GM21717 (cell line): ENCODE measurements at regions not wholly inside any gene's neighbourhood (a gene's known extent, or its start where the extent isn't known, plus 50 kb on each side); places are given as distances from the start of the nearest gene placed in this dataset.
"Not testable (repeated sequence)": the region's sequence is repeated elsewhere in the genome, so short reads cannot be mapped to it uniquely, and the experiment has no call there.

Experiments used
- ATAC-seq: cut with Tn5 transposase; IDR thresholded peaks from one replicate; pipeline ENCODE4 v1.9.1; 2021; ENCODE audit warnings: mild to moderate bottlenecking, moderate library complexity; ENCODE audit not compliant: unreplicated experiment

DNA sequence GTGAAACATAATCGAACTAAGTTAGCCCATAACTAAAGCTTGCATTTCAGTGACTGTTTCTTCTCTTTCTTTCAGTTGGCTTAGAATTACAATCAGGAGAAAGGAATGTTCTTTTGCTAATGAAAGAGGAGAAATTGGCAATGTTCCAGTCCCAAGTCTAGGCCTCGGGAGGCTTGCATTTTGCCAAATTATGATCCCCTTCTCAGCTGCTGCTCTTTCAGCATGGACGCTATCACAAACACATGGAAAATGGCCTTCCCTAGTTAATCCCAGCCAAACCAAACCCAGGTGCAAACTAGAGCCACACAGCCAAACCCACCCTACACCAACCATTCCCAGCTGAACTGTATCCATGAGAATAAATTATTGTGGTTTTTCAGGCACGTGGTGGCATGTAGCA is 605.2 kb upstream of the LRRTM4 start:
- ATAC-seq, result no peak

DNA sequence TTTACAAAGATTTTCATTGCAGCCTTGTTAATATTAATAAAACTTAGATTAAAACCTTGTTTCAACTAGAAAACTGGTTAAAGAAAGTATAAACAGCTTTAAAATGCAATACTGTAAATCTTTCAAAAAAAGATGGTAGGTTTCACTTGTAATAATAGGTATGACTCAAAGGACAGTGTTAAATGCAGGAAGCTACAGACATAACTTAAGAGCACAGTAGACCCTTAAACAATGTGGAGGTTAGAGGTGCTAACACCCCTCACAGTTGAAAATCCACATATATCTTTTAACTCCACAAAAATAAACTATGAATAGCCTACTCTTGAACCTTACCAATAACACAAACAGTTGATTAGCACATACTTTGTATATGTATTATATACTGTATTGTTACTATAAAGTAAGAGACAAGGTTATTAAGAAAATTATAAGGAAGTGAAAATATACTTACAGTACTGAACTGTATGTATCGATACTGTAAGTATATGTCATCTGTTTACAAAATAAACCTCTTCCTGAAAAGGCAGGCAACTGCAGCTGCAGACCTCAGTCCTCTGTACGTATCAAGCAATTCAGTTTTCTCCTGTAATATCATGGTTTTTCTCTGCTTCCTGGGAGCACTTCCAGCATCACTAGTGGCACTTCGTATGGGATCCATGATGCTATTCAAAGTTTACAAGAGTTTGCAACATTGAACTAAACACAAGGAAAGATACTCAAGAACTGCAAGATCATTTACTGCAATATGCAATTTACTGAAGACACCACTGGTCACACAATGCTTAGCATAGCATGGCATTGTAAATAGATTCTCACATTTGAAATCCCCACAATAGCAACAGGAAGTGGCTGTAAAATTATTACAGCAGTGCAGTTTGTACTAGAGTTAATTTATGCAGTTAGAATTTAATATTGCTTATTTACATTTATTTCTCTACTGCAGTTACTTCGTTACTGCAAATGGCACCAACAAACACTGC is 610.5 kb upstream of the LRRTM4 start:
- ATAC-seq, result no peak

DNA sequence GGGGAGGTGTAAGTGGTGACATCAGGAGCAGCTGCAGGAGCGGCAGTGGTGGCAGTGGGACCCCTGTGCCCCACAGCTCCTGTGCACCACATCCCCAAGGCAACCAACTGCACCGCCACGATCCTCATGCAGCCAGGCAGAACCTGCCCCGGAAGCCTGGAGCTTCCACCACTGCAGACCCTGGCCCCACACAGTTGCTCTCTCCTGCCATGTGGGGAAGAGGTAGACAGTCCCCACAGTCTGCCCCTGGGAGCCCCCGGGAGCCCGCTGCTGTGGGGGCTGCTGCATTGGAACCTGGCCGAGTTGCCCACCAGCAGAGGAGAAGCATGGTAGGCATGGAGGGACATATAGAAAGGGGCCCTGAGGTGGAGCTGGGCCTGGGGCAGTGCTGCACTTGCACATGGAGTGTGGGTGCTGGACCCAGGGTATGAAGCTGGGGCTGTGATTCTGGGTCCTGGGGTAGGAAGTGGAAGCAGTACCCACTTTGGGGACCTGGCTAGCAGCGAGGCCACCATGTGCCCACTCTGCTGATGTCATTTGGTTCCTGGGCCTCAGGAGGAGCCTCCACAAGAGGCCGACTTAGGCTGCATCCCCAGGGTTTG is 623.3 kb upstream of the LRRTM4 start:
- ATAC-seq, result no peak

DNA sequence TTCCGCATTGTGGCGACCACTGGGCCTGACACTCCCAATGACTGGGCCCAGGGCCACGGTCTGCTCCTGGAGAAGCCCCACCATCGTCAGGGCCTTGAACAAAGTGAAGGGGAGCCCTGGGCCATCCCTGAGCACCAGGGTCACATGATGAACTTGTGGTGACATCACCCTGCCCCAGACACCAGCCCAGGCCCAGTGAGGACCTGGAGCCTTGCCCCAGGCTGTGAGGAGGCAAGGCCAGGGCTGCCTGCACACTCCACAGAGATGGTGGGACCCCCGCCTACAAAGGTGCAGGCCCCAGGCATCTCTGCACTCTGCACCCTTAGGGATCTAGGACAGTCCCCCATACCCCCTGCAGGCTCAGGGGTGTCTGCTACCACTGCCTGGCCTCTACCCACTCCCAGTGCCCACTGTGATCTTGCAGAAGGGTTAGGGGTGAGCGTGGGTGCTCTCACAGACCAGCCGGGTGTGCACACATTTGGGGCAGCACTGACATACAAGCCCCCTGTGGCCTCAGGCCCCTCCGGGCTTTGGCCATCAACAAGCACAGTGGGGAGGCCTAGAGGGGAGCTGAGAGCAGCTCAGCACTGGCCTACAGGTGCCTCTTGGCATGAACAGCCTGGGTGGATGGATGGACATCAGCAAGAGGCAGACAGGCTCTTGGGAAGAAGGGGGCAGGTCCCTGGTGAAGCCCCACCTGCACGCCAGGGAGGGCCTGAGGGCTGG is 624.0 kb upstream of the LRRTM4 start:
- no peak for ATAC-seq

DNA sequence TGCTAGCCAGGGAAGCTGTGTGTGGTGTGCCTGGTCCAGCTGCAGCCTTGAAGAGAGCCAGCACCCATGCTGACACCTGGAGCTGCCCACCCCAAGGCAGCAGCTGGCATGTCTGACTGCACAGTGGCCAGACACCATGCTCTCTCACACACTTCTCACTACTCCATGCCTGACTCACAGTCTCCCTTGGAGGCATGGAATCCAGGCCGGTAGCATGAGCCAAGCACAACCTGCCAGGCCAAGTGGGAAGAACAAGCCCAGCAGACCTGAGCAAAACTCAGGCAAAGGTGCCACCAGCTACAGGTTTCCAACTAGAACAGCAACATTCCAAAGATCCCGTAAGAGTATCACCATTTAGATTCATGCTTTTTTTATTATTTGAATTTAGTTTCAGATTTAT is 625.3 kb upstream of the LRRTM4 start:
- no peak for ATAC-seq

DNA sequence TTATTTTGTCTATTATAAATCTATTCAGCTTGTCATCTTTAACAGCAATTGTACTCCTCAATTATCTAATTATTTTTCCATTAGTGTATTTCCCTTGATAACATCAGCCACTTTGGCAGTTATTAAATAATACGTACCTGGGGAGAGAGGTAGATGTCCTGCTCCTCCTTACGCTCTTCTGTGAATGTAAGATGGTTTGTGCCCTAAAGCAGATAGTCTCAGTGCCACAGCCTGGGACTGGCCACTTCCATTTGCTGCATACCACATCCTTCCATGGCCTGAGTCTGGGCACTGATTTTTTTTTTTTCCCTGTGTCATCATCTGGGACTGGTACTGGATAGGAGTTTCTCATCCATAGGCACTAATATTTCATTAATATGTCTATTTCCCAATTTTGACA is 632.4 kb upstream of the LRRTM4 start:
- ATAC-seq, result no peak

DNA sequence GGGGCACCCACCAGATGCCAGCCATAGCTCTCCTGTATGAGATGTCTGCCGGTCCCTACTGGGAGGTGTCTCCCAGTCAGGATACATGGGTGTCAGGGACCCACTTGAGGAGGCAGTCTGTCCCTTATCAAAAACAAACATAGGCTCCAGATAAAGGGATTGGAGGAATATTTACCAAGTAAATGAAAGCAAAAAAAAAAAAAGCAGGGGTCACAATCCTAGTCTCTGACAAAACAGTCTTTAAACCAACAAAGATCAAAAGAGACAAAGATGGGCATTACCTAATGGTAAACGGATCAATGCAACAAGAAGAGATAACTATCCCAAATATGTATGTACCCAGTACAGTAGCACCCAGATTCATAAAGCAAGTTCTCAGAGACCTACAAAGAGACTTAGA is 640.0 kb upstream of the LRRTM4 start:
- ATAC-seq, result no peak

DNA sequence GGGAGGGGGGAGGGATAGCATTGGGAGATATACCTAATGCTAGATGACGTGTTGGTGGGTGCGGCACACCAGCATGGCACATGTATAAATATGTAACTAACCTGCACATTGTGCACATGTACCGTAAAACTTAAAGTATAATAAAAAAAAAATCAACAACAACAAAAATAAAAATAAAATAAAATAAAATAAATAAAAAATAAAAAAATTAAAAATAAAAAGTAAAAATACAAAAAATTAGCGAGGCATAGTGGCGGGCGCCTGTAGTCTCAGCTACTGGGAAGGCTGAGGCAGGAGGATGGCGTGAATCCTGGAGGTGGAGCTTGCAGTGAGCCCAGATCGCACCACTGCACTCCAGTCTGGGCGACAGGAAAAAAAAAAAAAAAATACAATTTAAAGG is 650.0 kb upstream of the LRRTM4 start:
- not testable (repeated sequence) for ATAC-seq

DNA sequence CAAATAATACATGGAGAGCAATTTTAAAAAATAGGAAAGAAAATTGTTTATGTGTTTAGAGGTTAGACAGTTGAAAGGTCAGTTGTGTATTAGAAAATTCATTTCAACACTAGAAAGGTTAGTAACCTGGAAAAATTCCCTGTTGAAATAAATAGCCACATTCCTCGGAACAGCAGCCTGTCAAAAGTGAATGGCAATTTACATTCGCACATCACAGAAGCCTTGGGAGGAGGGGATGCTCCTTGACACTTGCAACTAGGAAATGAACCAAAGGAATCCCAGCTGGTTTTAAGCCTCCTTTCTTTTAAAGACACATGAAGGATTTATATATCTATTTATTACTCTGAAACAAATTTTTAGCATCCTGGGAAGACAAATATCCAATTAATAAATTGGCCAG is 653.5 kb upstream of the LRRTM4 start:
- ATAC-seq, result no peak

DNA sequence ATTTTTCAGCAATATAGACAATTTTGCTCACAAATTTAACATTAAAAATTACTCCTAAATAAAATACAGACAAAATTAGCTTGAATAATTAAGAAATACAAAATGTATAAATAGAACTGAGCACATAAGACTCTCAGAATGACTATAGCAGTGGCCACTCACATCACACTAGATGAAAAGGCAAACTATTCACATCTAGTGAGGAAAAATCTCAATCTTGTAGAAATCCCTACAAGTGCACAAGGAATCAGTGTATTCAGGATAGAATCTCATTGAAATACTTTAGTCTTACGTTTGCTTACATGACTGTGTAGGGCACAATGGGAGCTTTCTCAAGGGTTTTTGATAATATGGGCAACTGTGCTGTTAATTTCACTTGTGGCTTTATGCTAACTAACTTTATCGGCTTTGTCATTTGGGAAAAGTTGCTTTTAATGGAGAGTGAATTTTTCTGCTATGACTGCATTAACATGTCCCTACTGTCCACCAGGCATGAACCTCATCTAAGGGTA is 678.9 kb upstream of the LRRTM4 start:
- no peak for ATAC-seq

DNA sequence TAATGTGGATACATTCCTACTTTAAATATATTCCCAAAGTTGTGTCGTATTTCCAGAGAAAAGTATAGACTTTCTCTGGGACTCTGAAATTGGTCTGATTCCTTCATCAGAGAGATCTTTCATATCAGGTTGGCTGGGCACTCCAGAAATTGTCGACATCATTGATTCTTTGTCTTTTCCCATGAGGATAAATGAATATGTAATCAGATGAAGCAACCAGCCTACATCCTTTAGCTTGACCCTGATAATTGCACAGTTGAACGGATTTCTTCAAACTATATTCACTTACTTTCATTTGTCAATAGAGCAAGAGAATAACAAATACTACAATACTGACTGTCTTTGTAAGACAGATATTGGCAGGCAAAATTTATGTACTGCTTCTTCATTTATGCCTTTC is 680.2 kb upstream of the LRRTM4 start:
- ATAC-seq, result no peak

DNA sequence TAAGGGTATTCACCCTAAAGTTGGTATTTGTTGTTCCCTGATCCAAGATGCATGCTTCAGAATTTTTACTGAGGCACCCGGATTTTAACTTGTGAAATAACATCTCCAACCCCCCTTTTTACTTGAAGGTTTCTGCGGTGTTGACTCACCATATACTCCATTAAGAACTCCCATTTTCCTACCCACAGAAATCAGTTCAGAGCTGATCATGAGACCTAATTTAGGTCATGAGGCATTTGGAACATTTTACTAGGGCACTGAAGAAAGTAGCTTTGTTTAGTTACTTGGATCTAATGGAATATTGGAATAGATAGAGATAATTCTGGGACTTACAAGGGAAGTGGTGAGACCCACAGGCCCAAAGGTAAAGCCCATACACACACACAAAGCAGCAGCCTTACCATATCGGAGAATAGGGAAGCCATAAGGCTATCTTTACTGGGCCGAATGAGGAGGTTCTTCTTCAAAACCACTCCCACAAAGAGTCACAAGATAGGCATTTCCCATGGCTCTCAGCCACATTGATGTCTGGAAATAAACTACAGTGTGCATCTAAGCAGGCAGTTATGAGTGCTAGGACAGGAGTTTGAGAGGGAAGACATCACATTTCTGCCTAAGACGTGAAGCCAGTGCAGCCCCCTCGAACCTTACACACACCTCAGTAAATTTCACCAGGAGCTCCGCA is 681.0 kb upstream of the LRRTM4 start:
- no peak for ATAC-seq

DNA sequence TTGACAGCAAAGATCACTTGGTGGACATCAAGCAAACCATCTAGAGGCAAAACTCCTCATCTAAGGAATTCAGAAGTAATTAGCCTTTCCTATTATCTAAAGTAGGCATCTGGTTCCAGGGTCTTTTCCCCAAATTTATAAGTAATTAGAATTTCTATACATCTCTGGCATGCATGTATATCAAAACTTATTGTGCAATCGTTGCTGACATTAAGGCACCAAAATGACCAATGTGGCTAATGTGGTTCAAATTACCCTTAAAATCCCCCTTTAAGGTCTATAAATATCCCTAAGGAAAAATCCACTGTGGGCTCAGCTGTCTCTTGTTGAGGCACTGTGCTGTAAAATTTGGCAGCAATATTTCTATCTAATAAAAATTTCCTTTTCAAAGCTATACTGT is 695.9 kb upstream of the LRRTM4 start:
- ATAC-seq, result no peak

DNA sequence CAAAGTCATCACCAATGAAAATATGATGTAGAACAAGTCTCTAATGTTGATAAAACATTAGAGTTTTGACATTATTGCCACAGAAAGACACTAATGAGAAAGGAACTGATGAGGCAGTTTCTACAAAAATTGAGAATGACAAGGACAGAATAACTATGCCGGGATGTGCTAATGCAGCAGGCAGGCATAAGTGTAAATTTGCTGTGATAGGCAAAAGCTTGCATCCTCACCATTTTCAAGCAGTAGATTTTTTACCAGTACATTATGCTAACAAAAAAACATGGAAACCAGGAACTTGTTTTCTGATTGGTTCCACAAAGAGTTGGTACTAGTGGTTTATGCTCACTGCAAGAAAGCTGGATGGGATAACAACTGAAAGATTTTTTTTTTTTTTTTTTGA is 715.5 kb upstream of the LRRTM4 start:
- ATAC-seq, result no peak

DNA sequence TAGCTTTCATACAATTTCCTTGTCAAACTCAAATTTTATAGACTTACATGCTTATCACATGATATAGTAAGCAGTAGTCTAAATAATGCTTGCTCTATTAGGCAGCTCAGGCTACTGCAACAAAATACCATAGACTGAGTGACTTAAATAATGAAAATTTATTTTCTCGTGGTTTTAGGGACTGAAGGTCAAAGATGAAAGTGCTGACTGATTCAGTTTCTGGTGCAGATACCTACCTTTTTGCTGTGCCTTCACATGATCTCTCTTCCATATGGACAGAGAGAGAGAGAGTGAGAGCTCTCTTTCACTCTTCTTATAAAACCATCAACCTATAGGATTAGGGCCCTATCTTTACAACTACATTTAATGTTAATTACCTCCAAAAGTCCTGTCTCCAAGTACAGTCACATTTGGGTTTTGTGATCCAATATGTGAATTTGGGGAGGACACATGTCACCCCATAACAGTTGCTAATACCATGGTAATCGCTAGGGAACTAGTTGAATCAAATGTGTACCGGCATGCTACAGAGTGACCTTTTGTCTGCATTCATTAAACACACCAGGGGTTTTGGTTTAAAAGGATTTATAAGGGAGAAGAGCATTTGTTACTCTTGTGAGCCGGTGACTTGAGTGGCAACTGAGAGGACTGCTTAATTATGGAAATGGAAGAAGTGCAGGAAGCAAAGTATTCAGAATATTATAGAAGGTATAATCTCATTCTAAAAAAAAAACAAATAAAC is 723.4 kb upstream of the LRRTM4 start:
- ATAC-seq, result no peak

DNA sequence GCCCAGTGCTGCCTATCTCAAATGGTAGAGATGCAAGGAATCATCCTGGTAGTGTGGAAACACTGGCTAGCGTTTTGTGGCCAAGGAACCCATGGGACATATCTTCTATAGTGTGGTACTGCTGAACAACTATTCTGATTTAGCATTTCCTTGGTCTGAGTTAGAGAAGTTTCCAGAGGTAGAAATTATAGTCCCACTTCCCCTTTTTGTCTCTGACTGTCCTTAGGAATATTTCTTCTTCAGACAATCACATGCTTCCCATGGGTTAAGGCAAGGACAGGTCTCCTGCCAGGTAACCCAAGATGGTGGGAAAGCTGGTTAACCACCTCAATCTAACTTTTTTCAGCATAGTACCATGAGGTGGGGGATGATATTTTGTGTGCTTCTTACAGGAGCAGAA is 729.5 kb upstream of the LRRTM4 start:
- no peak for ATAC-seq

DNA sequence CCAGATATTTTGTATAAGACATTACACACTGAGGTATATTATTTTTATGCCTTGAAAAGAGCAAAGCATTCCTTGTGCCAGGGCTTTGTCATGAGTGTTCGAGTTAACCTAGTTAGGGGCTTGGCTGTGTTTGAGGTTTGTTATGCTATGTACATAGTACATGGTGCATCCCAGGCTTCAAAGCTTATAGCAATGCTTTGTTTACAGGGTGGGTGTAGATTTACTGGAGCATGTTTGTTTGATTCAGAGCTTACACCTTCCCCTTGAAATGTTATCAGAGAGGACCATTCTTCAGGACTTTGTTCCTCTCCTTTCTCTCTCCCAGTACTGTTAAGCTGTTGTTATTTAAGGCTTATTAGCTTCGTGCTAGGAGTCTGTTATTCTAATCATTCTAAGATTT is 738.7 kb upstream of the LRRTM4 start:
- ATAC-seq, result no peak

DNA sequence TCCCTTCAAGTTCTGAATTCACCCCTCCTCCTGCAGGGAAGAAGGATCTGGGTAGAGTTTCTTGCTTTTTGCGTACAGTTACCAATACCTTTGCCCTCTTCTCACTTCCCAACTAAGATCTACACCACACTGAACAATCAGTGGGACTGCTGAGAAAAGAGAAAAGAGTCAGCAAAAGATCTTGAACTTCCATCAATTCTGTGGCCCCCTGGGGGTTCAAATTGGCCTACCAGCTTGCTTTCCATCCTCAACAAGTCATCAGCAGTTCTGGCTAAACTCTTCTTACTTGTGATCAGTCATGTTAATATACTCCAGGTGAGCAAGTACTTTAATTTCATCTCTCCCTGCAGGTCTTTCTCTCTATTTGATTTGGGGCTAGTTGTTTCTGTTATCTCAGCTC is 739.3 kb upstream of the LRRTM4 start:
- no peak for ATAC-seq

DNA sequence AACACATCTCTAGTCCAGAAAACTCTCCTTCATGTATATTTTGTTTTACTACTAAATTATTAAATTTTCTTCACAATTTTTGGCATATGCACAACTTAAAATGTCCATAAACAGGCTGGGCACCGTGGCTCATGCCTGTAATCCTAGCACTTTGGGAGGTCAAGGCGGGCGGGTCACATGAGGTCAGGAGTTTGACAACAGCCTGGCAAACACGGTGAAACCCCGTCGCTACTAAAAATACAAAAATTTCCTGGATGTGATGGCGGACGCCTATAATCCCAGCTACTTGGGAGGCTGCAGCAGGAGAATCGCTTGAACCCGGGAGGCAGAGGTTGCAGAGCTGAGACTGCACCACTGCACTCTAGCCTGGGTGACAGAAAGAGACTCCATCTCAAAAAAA is 739.9 kb upstream of the LRRTM4 start:
- ATAC-seq, result not testable (repeated sequence)

DNA sequence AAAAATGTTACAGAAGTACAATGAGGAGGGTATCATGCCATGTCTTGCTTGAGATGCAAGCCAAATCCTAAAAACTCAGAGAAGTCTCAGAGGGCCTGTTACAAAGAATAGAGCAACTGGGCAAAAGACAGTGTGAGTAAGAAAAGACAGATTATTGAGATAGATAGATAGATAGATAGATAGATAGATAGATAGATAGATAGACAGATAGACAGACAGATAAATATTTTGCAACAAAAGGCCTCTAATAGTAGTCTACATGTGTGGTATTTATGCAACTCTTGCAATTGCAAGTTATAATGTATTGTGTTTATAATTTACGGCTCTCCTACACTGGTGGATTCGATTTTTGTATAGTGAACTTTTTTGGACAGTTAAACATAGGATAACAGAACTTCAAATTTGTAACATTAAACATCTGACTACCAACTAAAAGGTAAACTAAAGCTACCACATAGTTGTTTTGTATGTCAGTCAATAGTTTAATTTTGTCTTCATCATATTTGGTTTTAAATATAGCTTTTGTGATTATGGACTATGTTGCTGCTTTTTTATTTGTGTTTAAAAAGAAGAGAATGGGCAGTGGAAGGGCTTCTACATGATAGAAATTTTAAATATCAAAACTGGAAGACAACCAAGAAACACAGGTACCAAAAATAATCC is 740.7 kb upstream of the LRRTM4 start:
- no peak for ATAC-seq
